NT2/D1 (cell line): ENCODE measurements at regions not wholly inside any gene's neighbourhood (a gene's known extent, or its start where the extent isn't known, plus 50 kb on each side); places are given as distances from the start of the nearest gene placed in this dataset.

Experiments used
- SUZ12 ChIP-seq: IDR thresholded peaks from 2 replicates; pipeline ENCODE4 v1.6.1; 2011; ENCODE audit not compliant: insufficient read length, insufficient read depth; ENCODE audit errors: extremely low read depth
- YY1 ChIP-seq: IDR thresholded peaks from 2 replicates; pipeline ENCODE4 v1.6.1; 2011; ENCODE audit not compliant: insufficient read length, insufficient read depth
- ZNF274 ChIP-seq: IDR thresholded peaks from 2 replicates; pipeline ENCODE4 v1.6.1; 2011; ENCODE audit warnings: mild to moderate bottlenecking, low read depth, low read length

DNA sequence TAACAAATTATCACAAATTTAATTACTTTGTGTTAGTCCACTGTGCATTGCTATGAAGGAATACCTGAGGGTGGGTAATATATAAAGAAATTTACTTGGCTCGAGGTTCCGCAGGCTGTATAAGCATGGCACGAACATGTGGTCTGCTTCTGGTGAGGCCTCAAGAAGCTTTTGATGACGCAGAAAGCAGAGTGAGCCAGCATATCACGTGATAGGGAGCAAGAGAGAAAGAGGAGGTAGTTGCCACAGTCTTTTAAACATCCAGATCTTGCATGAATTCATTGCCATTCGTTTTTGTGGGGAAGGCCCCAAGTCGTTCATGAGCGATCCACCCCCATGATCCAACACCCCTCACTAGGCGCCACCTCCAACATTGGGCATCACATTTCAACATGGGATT is 733.7 kb downstream of the GRIK2 start:
- TF ChIP-seq YY1 = no peak
- no peak for TF ChIP-seq ZNF274
- TF ChIP-seq SUZ12 = no peak
